NT2/D1 (cell line): ENCODE measurements at regions not wholly inside any gene's neighbourhood (a gene's known extent, or its start where the extent isn't known, plus 50 kb on each side); places are given as distances from the start of the nearest gene placed in this dataset.

Experiments used
- SUZ12 ChIP-seq: IDR thresholded peaks from 2 replicates; pipeline ENCODE4 v1.6.1; 2011; ENCODE audit not compliant: insufficient read length, insufficient read depth; ENCODE audit errors: extremely low read depth
- ZNF274 ChIP-seq: IDR thresholded peaks from 2 replicates; pipeline ENCODE4 v1.6.1; 2011; ENCODE audit warnings: mild to moderate bottlenecking, low read depth, low read length

GRCh38 chr5:88115211-88115610 is 153.4 kb downstream of the TMEM161B start:
- TF ChIP-seq SUZ12: no peak
- TF ChIP-seq ZNF274: no peak
